HUES48 (cell line): ENCODE measurements at regions not wholly inside any gene's neighbourhood (a gene's known extent, or its start where the extent isn't known, plus 50 kb on each side); places are given as distances from the start of the nearest gene placed in this dataset.
A peak's percentile ranks its signal among the peaks of the same experiment; 100 is the strongest.

Source experiments
- H3K27ac ChIP-seq: one replicate; pipeline ENCODE4 v1.7.0; 2013; ENCODE audit warnings: low read depth, low read length, inconsistent platforms
- H3K27me3 ChIP-seq: 2 replicates; pipeline ENCODE4 v1.6.1; 2013; ENCODE audit warnings: mild to moderate bottlenecking, low read length; ENCODE audit not compliant: control insufficient read depth, insufficient read depth
- H3K36me3 ChIP-seq: 2 replicates; pipeline ENCODE4 v1.6.1; 2013; ENCODE audit warnings: low read length; ENCODE audit not compliant: control insufficient read depth, insufficient read depth
- H3K4me1 ChIP-seq: 2 replicates; pipeline ENCODE4 v1.6.1; 2013; ENCODE audit warnings: mild to moderate bottlenecking, low read length; ENCODE audit not compliant: control insufficient read depth, insufficient read depth
- H3K4me3 ChIP-seq: 2 replicates; pipeline ENCODE4 v1.5.1; 2013; ENCODE audit warnings: mild to moderate bottlenecking, low read depth, low read length
- H3K9ac ChIP-seq: 2 replicates; pipeline ENCODE4 v1.6.1; 2013; ENCODE audit warnings: mild to moderate bottlenecking, low read depth, low read length, moderate library complexity
- H3K9me3 ChIP-seq: 2 replicates; pipeline ENCODE4 v1.6.1; 2013; ENCODE audit warnings: low read length; ENCODE audit not compliant: control insufficient read depth, insufficient read depth

DNA sequence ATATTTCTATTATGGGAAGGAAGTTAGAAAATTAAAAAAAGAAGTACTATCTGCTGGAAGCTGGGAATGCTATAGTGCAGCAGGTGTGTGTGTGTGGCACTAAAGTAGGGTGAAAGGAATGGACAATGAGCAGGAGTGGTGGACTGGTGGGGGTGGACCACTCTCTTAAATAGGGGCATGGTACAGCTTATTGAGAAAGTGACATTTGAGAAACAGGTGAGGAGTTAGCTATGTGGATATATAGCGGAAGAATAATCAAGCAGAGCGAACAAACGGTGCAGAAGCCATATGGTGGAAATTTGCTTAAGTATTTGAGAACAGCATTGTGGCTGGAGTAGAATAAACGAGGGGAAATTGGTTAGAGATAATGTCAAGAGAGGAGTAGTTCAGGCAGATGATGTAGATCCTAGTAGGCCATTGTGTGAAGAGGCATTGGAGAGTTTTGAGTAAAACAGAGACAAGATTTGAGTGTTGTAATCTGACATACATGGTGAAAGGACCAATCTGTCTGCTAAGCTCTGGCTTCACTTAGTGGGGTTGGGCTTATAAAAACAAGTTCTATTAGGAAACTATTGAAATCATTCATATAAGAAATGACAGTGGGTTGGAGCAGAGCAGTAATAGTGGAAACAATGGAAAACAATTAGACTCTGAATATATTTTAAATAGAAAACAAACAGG, 149.2 kb upstream of the SYT10 start:
- no peaks in the 10 kb centered on the region for H3K27me3 ChIP-seq
- H3K27ac ChIP-seq = peak overlapping the region; percentile 92
- no peaks in the 10 kb centered on the region for H3K9me3 ChIP-seq
- no peaks in the 10 kb centered on the region for H3K36me3 ChIP-seq
- H3K4me3 ChIP-seq = no peak overlapping the region
- H3K9ac ChIP-seq = no peak overlapping the region
- H3K4me1 ChIP-seq = peaks cover 38% of the 10 kb centered on the region

DNA sequence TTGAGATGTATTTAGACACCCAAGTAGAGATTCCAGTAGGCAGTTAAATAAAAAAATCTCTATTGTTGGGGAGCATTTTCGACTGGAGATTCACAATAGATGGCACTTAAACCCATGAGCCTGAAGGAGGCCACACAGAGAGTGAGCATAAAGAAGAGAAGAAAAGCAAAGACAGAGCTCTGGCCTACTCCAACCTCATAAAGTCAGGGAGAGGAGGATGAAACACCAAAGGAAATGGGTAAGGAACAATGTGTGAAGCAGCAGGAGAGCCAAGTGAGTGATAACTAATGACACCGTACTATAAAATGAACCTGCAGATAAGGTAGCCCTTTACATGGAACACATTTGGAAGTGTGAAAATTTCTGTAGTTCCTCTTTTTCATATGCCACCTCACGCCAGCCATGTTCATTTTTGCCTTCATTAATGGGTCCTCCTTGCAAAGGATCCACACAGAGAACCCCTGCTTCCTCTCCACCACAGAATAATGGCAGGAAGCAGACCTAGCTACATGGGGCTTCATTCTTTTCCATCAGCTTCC, 150.0 kb upstream of the SYT10 start:
- Histone ChIP-seq H3K36me3 (no peaks in the 10 kb centered on the region), H3K27me3 (no peaks in the 10 kb centered on the region), H3K27ac (no peak overlapping the region), H3K9ac (no peak overlapping the region), H3K9me3 (no peaks in the 10 kb centered on the region), H3K4me1 (peaks cover 38% of the 10 kb centered on the region), H3K4me3 (no peak overlapping the region)

DNA sequence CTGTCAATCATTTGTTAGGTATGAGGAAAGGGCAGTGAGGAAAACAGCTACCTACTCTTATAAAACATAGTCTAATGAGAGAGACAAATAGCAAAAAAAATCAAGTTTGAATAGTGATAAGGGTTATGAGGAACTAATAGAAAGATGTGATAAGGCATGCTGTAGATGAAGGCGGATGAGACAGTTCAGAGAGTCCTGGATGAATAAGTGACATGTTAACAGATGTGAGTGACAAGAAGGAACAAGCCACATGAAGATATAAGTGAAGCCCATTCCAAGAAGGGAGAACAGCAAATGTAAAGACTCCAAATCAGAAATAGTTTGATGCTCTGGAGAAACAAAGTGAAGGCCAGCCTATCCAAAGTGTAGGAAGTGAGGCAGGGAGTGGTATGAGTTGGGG, 154.1 kb upstream of the SYT10 start:
- Histone ChIP-seq H3K4me1 (peaks cover 18% of the 10 kb centered on the region), H3K9ac (no peak overlapping the region), H3K27ac (no peak overlapping the region), H3K9me3 (no peaks in the 10 kb centered on the region), H3K36me3 (no peaks in the 10 kb centered on the region), H3K27me3 (no peaks in the 10 kb centered on the region), H3K4me3 (no peak overlapping the region)

DNA sequence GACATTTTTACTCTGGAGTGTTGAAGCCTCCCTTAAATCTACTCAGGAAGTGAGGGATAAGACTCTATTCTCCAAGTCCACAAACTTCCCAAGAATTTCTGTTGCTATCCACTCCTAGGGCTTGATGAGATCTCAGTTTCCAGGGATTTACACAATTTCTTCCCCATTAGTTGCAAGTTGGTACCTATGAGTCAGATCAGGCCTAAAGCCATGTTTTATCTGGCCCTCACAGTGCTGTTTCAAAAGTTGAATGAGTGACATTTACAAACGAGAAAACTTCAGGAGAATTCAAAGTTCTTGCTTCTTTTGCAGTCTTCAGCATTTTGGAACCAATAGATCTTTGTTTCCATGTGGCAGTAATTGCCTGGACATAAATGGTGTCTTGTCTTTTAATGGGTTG, 156.4 kb upstream of the SYT10 start:
- Histone ChIP-seq H3K27ac (no peak overlapping the region), H3K27me3 (no peaks in the 10 kb centered on the region), H3K4me1 (peaks cover 12% of the 10 kb centered on the region), H3K9ac (no peak overlapping the region), H3K9me3 (no peaks in the 10 kb centered on the region), H3K4me3 (no peak overlapping the region), H3K36me3 (no peaks in the 10 kb centered on the region)

DNA sequence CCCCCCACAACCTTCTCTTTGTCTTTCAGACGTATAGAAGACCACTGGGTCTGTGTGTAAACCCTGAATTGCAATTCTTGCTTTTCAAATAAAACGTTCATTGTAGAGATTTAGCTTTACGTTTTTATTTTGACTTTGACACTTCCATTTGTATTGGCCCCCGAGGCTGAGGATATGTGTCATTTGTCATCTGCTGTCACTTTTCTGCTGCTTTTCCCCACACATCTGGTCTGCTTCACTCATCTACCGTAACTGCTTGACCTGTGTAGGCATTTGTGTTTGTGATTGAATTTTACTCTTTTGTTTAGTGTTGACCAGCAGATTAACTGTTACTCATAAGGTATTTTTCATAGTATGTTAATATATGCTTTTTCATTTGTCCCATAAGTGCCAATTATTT, 157.2 kb upstream of the SYT10 start:
- Histone ChIP-seq H3K27ac (no peak overlapping the region), H3K4me1 (peaks cover 12% of the 10 kb centered on the region), H3K27me3 (no peaks in the 10 kb centered on the region), H3K36me3 (no peaks in the 10 kb centered on the region), H3K9ac (no peak overlapping the region), H3K9me3 (no peaks in the 10 kb centered on the region), H3K4me3 (no peak overlapping the region)

DNA sequence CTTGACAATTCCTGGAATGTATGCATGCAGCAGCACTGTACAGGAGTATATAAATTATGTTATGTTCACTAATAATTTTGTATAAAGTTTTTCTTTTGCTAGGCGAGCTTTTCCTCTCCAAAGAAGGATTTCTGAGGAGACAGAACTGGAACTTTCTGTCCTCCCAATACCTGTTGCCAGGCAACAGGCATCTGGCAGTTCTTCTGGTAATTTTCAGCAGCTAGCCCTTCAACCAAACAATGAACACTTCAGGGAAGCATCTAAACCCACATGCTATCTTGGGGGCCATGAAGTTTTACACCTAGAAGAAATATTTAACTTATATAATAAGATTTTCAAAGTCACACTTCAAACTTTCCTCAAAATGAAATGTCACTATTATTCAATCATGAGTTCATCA, 162.9 kb upstream of the SYT10 start:
- H3K27ac ChIP-seq = no peak overlapping the region
- no peak overlapping the region for H3K9ac ChIP-seq
- no peak overlapping the region for H3K4me3 ChIP-seq
- peaks cover 22% of the 10 kb centered on the region for H3K4me1 ChIP-seq
- no peaks in the 10 kb centered on the region for H3K36me3 ChIP-seq
- H3K27me3 ChIP-seq = no peaks in the 10 kb centered on the region
- no peaks in the 10 kb centered on the region for H3K9me3 ChIP-seq

DNA sequence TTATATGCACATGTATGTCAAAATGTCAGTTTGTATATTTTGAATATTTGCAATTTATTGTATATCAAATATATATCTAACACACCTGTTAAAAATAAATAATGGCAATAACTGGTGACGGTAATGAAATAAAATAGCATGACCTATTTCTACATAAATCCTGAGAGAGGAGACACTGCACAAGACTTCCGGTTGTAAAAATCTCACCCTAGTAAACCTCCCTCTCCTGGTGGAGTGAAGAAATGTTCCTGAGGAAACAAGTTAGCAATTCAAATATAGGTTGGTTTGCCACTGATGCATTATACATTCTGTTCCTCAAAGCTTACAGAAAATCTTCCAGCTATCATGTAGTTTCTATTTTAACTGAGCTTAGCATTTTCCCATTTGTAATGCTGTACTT, 166.1 kb upstream of the SYT10 start:
- H3K9ac ChIP-seq = no peak overlapping the region
- peaks cover 10% of the 10 kb centered on the region for H3K4me1 ChIP-seq
- H3K4me3 ChIP-seq = no peak overlapping the region
- no peaks in the 10 kb centered on the region for H3K9me3 ChIP-seq
- H3K27me3 ChIP-seq = no peaks in the 10 kb centered on the region
- H3K27ac ChIP-seq = no peak overlapping the region
- H3K36me3 ChIP-seq = no peaks in the 10 kb centered on the region

DNA sequence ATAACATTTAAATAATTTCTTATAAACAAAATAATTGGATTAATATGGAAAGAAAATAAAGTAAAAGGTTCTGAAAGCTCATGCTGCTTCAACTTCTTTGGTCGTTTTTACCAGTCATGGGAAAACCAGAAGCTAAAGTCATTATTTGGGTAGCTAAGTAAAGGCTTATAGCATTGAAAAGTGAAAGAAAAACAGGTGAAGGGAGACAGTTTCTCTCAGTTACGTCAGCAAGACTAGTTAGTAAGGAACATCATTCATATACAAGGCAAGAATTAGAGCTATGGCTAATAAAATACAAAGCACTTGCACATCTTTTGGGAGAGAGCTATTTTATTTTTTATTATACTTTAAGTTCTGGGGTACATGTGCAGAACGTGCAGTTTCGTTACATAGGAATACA, 170.3 kb upstream of the SYT10 start:
- H3K4me3 ChIP-seq = no peak overlapping the region
- no peak overlapping the region for H3K9ac ChIP-seq
- peaks cover 10% of the 10 kb centered on the region for H3K4me1 ChIP-seq
- H3K27me3 ChIP-seq = no peaks in the 10 kb centered on the region
- no peaks in the 10 kb centered on the region for H3K36me3 ChIP-seq
- no peaks in the 10 kb centered on the region for H3K9me3 ChIP-seq
- H3K27ac ChIP-seq = no peak overlapping the region

DNA sequence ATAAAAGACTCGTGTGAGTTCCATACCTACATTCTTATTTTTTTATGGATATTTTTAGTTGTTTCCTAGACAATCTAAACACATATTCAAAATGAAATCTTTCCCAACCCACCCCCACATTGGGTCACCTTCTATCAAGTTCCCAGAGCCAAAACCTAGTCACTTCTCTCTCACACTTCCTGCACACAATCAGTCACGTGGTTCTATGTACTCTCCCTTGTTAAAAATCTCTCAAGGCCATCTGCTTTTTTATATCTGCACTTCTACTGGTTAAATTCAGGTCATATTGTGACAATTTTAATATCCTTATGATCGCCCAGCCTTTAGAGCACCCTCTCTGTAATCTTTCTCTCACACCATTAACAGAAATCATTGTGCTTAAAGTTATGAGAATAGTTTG, 175.0 kb upstream of the SYT10 start:
- H3K27me3 ChIP-seq = no peaks in the 10 kb centered on the region
- no peak overlapping the region for H3K27ac ChIP-seq
- H3K4me3 ChIP-seq = no peak overlapping the region
- no peaks in the 10 kb centered on the region for H3K4me1 ChIP-seq
- no peak overlapping the region for H3K9ac ChIP-seq
- no peaks in the 10 kb centered on the region for H3K36me3 ChIP-seq
- peaks cover 23% of the 10 kb centered on the region for H3K9me3 ChIP-seq

DNA sequence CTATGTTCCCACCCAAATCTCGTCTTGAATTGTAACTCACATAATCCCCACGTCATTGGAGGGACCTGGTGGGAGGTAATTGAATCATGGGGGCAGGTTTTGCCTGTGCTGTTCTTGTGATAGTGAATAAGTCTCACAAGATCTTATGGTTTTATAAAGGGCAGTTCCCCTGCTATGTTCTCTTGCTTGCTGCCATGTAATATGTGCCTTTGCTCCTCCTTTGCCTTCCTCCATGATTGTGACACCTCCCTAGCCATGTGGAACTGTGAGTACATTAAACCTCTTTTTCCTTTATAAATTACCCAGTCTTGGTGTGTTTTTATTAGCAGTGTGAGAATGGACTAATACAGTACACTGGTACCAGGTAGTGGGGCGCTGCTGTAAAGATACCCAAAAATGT, 177.6 kb upstream of the SYT10 start:
- Histone ChIP-seq H3K4me1 (no peaks in the 10 kb centered on the region), H3K27ac (no peak overlapping the region), H3K27me3 (no peaks in the 10 kb centered on the region)

DNA sequence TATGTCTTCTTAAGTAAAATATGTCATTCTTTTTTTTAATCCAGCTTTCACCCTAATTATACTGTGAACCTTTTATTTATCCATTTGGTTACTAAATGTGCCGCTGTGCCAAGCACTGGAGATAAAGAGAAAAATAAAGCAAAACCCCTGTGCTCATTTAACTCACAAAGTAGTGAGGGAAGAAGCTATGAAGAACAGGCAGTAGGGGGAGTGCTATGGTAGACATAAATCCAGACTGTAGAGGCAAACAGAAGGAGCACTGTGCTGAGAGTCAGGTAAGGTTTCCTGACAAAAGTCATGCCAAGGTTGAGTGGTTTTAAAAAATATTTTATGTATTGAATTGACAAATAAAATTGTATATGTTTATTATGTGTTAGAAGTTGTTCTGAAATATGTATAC, 188.5 kb upstream of the SYT10 start:
- Histone ChIP-seq H3K9me3 (no peaks in the 10 kb centered on the region), H3K36me3 (no peaks in the 10 kb centered on the region), H3K27me3 (no peaks in the 10 kb centered on the region), H3K9ac (no peak overlapping the region), H3K27ac (no peak overlapping the region), H3K4me3 (no peak overlapping the region), H3K4me1 (peaks cover 8% of the 10 kb centered on the region)

More for the DNA sequence above, 177.6 kb upstream of the SYT10 start:
- H3K36me3 ChIP-seq = no peaks in the 10 kb centered on the region
- H3K9ac ChIP-seq = no peak overlapping the region
- no peak overlapping the region for H3K4me3 ChIP-seq
- H3K9me3 ChIP-seq = peaks cover 31% of the 10 kb centered on the region
